Prostate gland (tissue), 2 donors: ENCODE measurements at regions not wholly inside any gene's neighbourhood (a gene's known extent, or its start where the extent isn't known, plus 50 kb on each side); places are given as distances from the start of the nearest gene placed in this dataset.

Experiments
- DNase-seq: peaks from one replicate; pipeline ENCODE4 v3.0.0-alpha.2; 2019; ENCODE audit warnings: low spot score
- H3K27ac ChIP-seq, 2 donors: fragments of 200-600 bp; sonication (generic); 2 replicates each; pipeline ENCODE4 v1.5.1; 2017 to 2019
- H3K27me3 ChIP-seq: fragments of 200-600 bp; sonication (generic); replicated peaks from 2 replicates; pipeline ENCODE4 v1.5.1; 2019; ENCODE audit not compliant: insufficient read depth
- H3K36me3 ChIP-seq, 2 donors: fragments of 200-600 bp; sonication (generic); 1 replicate in 1 of 2; 2 replicates in 1 of 2; pipeline versions ENCODE4 v1.5.1 to v1.8.1; 2017 to 2019
- H3K4me1 ChIP-seq: fragments of 200-600 bp; sonication (generic); replicated peaks from 2 replicates; pipeline ENCODE4 v1.5.1; 2019
- H3K4me3 ChIP-seq, 2 donors: fragments of 200-600 bp; sonication (generic); 2 replicates each; pipeline ENCODE4 v1.5.1; 2017 to 2019
- H3K9me3 ChIP-seq: fragments of 200-600 bp; sonication (generic); 2 replicates; pipeline ENCODE4 v1.5.1; 2017
- CTCF ChIP-seq, 4 experiments: fragments of 200-600 bp in 2 of 4; fragments of 450-650 bp in 2 of 4; sonication (generic) in 2 of 4; IDR thresholded peaks; 1 replicate in 3 of 4; 2 replicates in 1 of 4; pipeline ENCODE4 v1.5.1; 2016 to 2019; ENCODE audit warnings: antibody characterized with exemption in 4 of 4, mild to moderate bottlenecking in 2 of 4, moderate library complexity in 2 of 4
- POLR2A ChIP-seq: fragments of 450-650 bp; IDR thresholded peaks from one replicate; pipeline ENCODE4 v1.6.1; 2016; ENCODE audit warnings: antibody characterized with exemption, mild to moderate bottlenecking
- POLR2AphosphoS5 ChIP-seq: sonication (generic); formaldehyde crosslinking; IDR thresholded peaks from one replicate; pipeline ENCODE4 v1.6.1; 2017; ENCODE audit warnings: antibody characterized with exemption
- WGBS: methylation state at CpG from one replicate; pipeline ENCODE4 v1.1.5; 2018; 5-methylcytosine and 5-hydroxymethylcytosine counted together
- intact Hi-C: fragments of 100-400 bp; cut with DNase I; formaldehyde crosslinking; loops from one replicate; pipeline ENCODE4 v1.14.2; 2022

GRCh38 chr6:11341867-11342266 lies 109.4 kb upstream of the NEDD9 start:
- intact Hi-C loops = no loop called here
- no peaks in the 10 kb centered on the region for H3K4me1 ChIP-seq
- no peak for DNase-seq
- TF ChIP-seq CTCF (IDR thresholded peaks at IDR 0.05) (no peak), POLR2AphosphoS5 (no peak), POLR2A (no peak)
- H3K27ac ChIP-seq = no peak overlapping the region
- no peaks in the 10 kb centered on the region for H3K27me3 ChIP-seq
- 89% methylated on average over 2 of the region's 2 CpGs for WGBS
- no peaks in the 10 kb centered on the region for H3K9me3 ChIP-seq
- no peak overlapping the region for H3K4me3 ChIP-seq
- no peaks in the 10 kb centered on the region for H3K36me3 ChIP-seq

- Histone ChIP-seq H3K4me1 (no peaks in the 10 kb centered on the region), H3K27ac (no peak overlapping the region), H3K27me3 (no peaks in the 10 kb centered on the region), H3K36me3 (no peaks in the 10 kb centered on the region), H3K9me3 (no peaks in the 10 kb centered on the region), H3K4me3 (no peak overlapping the region)
- intact Hi-C loops = no loop called here
- TF ChIP-seq POLR2A = no peak
- TF ChIP-seq CTCF (IDR thresholded peaks at IDR 0.05) = no peak
- no peak for TF ChIP-seq POLR2AphosphoS5
- no peak for DNase-seq
- 96% methylated on average over 3 of the region's 3 CpGs for WGBS
These were observed 108.8 kb upstream of the NEDD9 start for GRCh38 chr6:11341303-11341702.

- 83% methylated on average over 1 of the region's 1 CpG for WGBS
- H3K36me3 ChIP-seq = no peaks in the 10 kb centered on the region
- H3K27me3 ChIP-seq = no peaks in the 10 kb centered on the region
- H3K4me3 ChIP-seq = no peak overlapping the region
- TF ChIP-seq CTCF (IDR thresholded peaks at IDR 0.05) (no peak), POLR2AphosphoS5 (no peak), POLR2A (no peak)
- no peak overlapping the region for H3K27ac ChIP-seq
- intact Hi-C loops = no loop called here
- DNase-seq = no peak
- H3K4me1 ChIP-seq = no peaks in the 10 kb centered on the region
- no peaks in the 10 kb centered on the region for H3K9me3 ChIP-seq
These were observed 106.9 kb upstream of the NEDD9 start for GRCh38 chr6:11339380-11339779.

- no peaks in the 10 kb centered on the region for H3K36me3 ChIP-seq
- H3K27ac ChIP-seq = no peak overlapping the region
- no peak overlapping the region for H3K4me3 ChIP-seq
- 98% methylated on average over 5 of the region's 5 CpGs for WGBS
- H3K4me1 ChIP-seq = no peaks in the 10 kb centered on the region
- intact Hi-C loops = no loop called here
- no peaks in the 10 kb centered on the region for H3K27me3 ChIP-seq
- no peaks in the 10 kb centered on the region for H3K9me3 ChIP-seq
- TF ChIP-seq POLR2AphosphoS5 (no peak), CTCF (IDR thresholded peaks at IDR 0.05) (no peak), POLR2A (no peak)
- DNase-seq = no peak
These were observed 104.8 kb upstream of the NEDD9 start for GRCh38 chr6:11337306-11337705.

GRCh38 chr6:11335826-11336225 lies 103.4 kb upstream of the NEDD9 start:
- Histone ChIP-seq H3K4me1 (no peaks in the 10 kb centered on the region), H3K27me3 (no peaks in the 10 kb centered on the region), H3K4me3 (no peak overlapping the region), H3K9me3 (no peaks in the 10 kb centered on the region), H3K36me3 (no peaks in the 10 kb centered on the region), H3K27ac (no peak overlapping the region)
- intact Hi-C loops = no loop called here
- DNase-seq = no peak
- TF ChIP-seq CTCF (IDR thresholded peaks at IDR 0.05) (no peak), POLR2AphosphoS5 (no peak), POLR2A (no peak)
- 96% methylated on average over 5 of the region's 5 CpGs for WGBS
